H1 (cell line): ENCODE measurements at regions not wholly inside any gene's neighbourhood (a gene's known extent, or its start where the extent isn't known, plus 50 kb on each side); places are given as distances from the start of the nearest gene placed in this dataset.

Experiments used
- CTCF ChIA-PET: fragments of 300-600 bp; sonication (Branson Sonifier 250); formaldehyde crosslinking; loops from one replicate; lab custom pipeline; 2021; ENCODE audit not compliant: partially characterized antibody; lab: Charles Lee
- POLR2A ChIA-PET: fragments of 300-600 bp; sonication (Branson Sonifier 250); formaldehyde crosslinking; loops from one replicate; lab custom pipeline; 2021; ENCODE audit warnings: inconsistent platforms; ENCODE audit not compliant: partially characterized antibody; lab: Charles Lee
- DNase-seq, 2 experiments: peaks; one replicate each; pipeline versions ENCODE4 v3.0.0 to v3.0.0-alpha.2; 2010 to 2022; ENCODE audit warnings: low spot score in 2 of 2, low read depth in 1 of 2, mixed read lengths in 1 of 2
- FAIRE-seq: peaks from 2 replicates; lab custom pipeline; 2011; peaks lifted over from hg19 to GRCh38; lab: Jason Lieb, UNC
- H2AFZ ChIP-seq: 2 replicates; pipeline ENCODE4 v1.8.1; 2012; ENCODE audit warnings: low read length, inconsistent platforms
- H2AK5ac ChIP-seq: 2 replicates; pipeline ENCODE4 v1.6.1; 2013; ENCODE audit warnings: low read depth, low read length
- H2BK120ac ChIP-seq: replicated peaks from 2 replicates; pipeline ENCODE3; 2013; ENCODE audit warnings: low read depth, low read length, inconsistent platforms
- H2BK12ac ChIP-seq: 2 replicates; pipeline ENCODE4 v1.6.1; 2013; ENCODE audit warnings: low read depth, low read length
- H2BK15ac ChIP-seq: 2 replicates; pipeline ENCODE4 v1.6.1; 2013; ENCODE audit warnings: low read length
- H2BK20ac ChIP-seq: 2 replicates; pipeline ENCODE4 v1.6.1; 2013; ENCODE audit warnings: low read length
- H2BK5ac ChIP-seq: 2 replicates; pipeline ENCODE4 v1.6.1; 2013; ENCODE audit warnings: low read depth, low read length
- H3K14ac ChIP-seq: 2 replicates; pipeline ENCODE4 v1.6.1; 2013; ENCODE audit warnings: inconsistent platforms; ENCODE audit not compliant: insufficient read length
- H3K18ac ChIP-seq: 2 replicates; pipeline ENCODE4 v1.6.1; 2013; ENCODE audit warnings: low read length; ENCODE audit errors: extremely low read depth
- H3K23ac ChIP-seq: 2 replicates; pipeline ENCODE4 v1.6.1; 2013; ENCODE audit warnings: inconsistent platforms; ENCODE audit not compliant: insufficient read length
- H3K23me2 ChIP-seq: 2 replicates; pipeline ENCODE4 v1.6.1; 2013; ENCODE audit warnings: low read depth, low read length
- H3K27ac ChIP-seq: 2 replicates; pipeline ENCODE4 v1.6.1; 2011; ENCODE audit warnings: low read depth, low read length, inconsistent platforms
- H3K27me3 ChIP-seq, 4 experiments: replicated peaks in 1 of 4; 1 replicate in 1 of 4; 2 replicates in 3 of 4; pipeline versions ENCODE4 v1.6.1 to v1.8.1; 2011 to 2013; ENCODE audit warnings: low read length in 3 of 4, mild to moderate bottlenecking in 3 of 4, inconsistent platforms in 2 of 4, mixed read lengths in 2 of 4, moderate library complexity in 1 of 4; ENCODE audit not compliant: control insufficient read depth in 3 of 4, insufficient read depth in 3 of 4; ENCODE audit errors: extremely low read depth in 1 of 4
- H3K36me3 ChIP-seq, 4 experiments: 2 replicates each; pipeline versions ENCODE4 v1.6.1 to v1.8.1; 2011 to 2013; ENCODE audit warnings: mild to moderate bottlenecking in 4 of 4, low read length in 3 of 4, moderate library complexity in 2 of 4, control low read depth in 1 of 4, inconsistent platforms in 1 of 4; ENCODE audit not compliant: insufficient read depth in 4 of 4, control insufficient read depth in 2 of 4
- H3K4ac ChIP-seq: replicated peaks from 2 replicates; pipeline ENCODE3; 2013; ENCODE audit warnings: low read length, low read depth, mixed read lengths, inconsistent platforms; ENCODE audit not compliant: insufficient read length
- H3K4me1 ChIP-seq, 4 experiments: replicated peaks in 1 of 4; 1 replicate in 1 of 4; 2 replicates in 3 of 4; pipeline versions ENCODE4 v1.6.1 to v1.8.1; 2011 to 2013; ENCODE audit warnings: low read length in 3 of 4, inconsistent platforms in 2 of 4, mixed read lengths in 1 of 4; ENCODE audit not compliant: insufficient read depth in 4 of 4, control insufficient read depth in 3 of 4
- H3K4me2 ChIP-seq, 2 experiments: 2 replicates each; pipeline versions ENCODE4 v1.6.1 to v1.8.1; 2011 to 2013; ENCODE audit warnings: low read depth in 2 of 2, low read length in 2 of 2, control low read depth in 1 of 2, inconsistent platforms in 1 of 2, mild to moderate bottlenecking in 1 of 2; ENCODE audit not compliant: insufficient read depth in 1 of 2
- H3K4me3 ChIP-seq, 4 experiments: fragments of 200-600, 300-600 bp in 1 of 4; sonication (generic), shearing (Covaris generic), sonication (Bioruptor Twin) in 1 of 4; 2 replicates each; pipeline versions ENCODE4 v1.5.1 to v1.8.1; 2011 to 2016; ENCODE audit warnings: low read length in 4 of 4, low read depth in 3 of 4, control low read depth in 2 of 4, inconsistent platforms in 2 of 4, mild to moderate bottlenecking in 2 of 4, mixed read lengths in 1 of 4, moderate library complexity in 1 of 4; ENCODE audit not compliant: insufficient read depth in 2 of 4; ENCODE audit errors: extremely low read depth in 1 of 4
- H3K56ac ChIP-seq: replicated peaks from 2 replicates; pipeline ENCODE3; 2013; ENCODE audit warnings: low read depth, mild to moderate bottlenecking, mixed read lengths, low read length, inconsistent platforms; ENCODE audit not compliant: insufficient read length
- H3K79me1 ChIP-seq: 2 replicates; pipeline ENCODE4 v1.6.1; 2013; ENCODE audit warnings: low read depth, low read length, control low read depth
- H3K79me2 ChIP-seq, 2 experiments: 2 replicates each; pipeline versions ENCODE4 v1.6.1 to v1.8.1; 2012 to 2013; ENCODE audit warnings: low read length in 2 of 2, mild to moderate bottlenecking in 2 of 2, inconsistent platforms in 1 of 2; ENCODE audit not compliant: insufficient read depth in 2 of 2, control insufficient read depth in 1 of 2
- H3K9ac ChIP-seq, 4 experiments: replicated peaks in 1 of 4; 1 replicate in 1 of 4; 2 replicates in 3 of 4; pipeline versions ENCODE4 v1.6.1 to v1.8.1; 2011 to 2013; ENCODE audit warnings: low read depth in 3 of 4, low read length in 3 of 4, control low read depth in 2 of 4, mild to moderate bottlenecking in 2 of 4, moderate library complexity in 2 of 4, inconsistent platforms in 1 of 4; ENCODE audit errors: extremely low read depth in 1 of 4
- H3K9me3 ChIP-seq, 2 experiments: 2 replicates each; pipeline versions ENCODE4 v1.6.1 to v1.8.1; 2012 to 2013; ENCODE audit warnings: mild to moderate bottlenecking in 2 of 2, moderate library complexity in 2 of 2, control low read depth in 1 of 2, inconsistent platforms in 1 of 2, low read depth in 1 of 2, low read length in 1 of 2, mixed read lengths in 1 of 2; ENCODE audit not compliant: insufficient read depth in 2 of 2
- H4K20me1 ChIP-seq, 2 experiments: replicated peaks in 1 of 2; 2 replicates each; pipeline versions ENCODE3 to v1.8.1; 2011 to 2013; ENCODE audit warnings: inconsistent platforms in 2 of 2, low read length in 2 of 2, mild to moderate bottlenecking in 1 of 2; ENCODE audit not compliant: insufficient read depth in 2 of 2, control insufficient read depth in 1 of 2
- H4K5ac ChIP-seq: 2 replicates; pipeline ENCODE4 v1.6.1; 2013; ENCODE audit warnings: low read length, low read depth, mixed read lengths, inconsistent platforms; ENCODE audit not compliant: insufficient read length
- H4K8ac ChIP-seq: 2 replicates; pipeline ENCODE4 v1.8.0; 2013; ENCODE audit warnings: mild to moderate bottlenecking, moderate library complexity, low read length, inconsistent platforms; ENCODE audit not compliant: insufficient read depth; ENCODE audit errors: extremely low read depth
- H4K91ac ChIP-seq: replicated peaks from 2 replicates; pipeline ENCODE3; 2013; ENCODE audit warnings: low read length, mixed read lengths, inconsistent platforms; ENCODE audit not compliant: insufficient read length
- BRCA1 ChIP-seq: IDR thresholded peaks from 2 replicates; pipeline ENCODE4 v1.6.1; 2012; ENCODE audit warnings: low read depth, low read length, improper control_type of control experiment
- CHD1 ChIP-seq: IDR thresholded peaks from 2 replicates; pipeline ENCODE4 v1.6.1; 2012; ENCODE audit warnings: low read depth, low read length, improper control_type of control experiment
- FOSL1 ChIP-seq: IDR thresholded peaks from 2 replicates; pipeline ENCODE4 v1.6.1; 2011; ENCODE audit warnings: mild to moderate bottlenecking, low read depth, low read length, moderate library complexity; ENCODE audit not compliant: insufficient read depth
- MAFK ChIP-seq: IDR thresholded peaks from 2 replicates; pipeline ENCODE4 v1.6.1; 2012; ENCODE audit warnings: low read depth, mild to moderate bottlenecking, improper control_type of control experiment, low read length
- RNF2 ChIP-seq: fragments of 200-900, 300-1000 bp; sonication (generic); IDR thresholded peaks from 2 replicates; pipeline ENCODE4 v1.7.1; 2016; ENCODE audit warnings: borderline replicate concordance, low read depth, mild to moderate bottlenecking, antibody characterized with exemption, low read length; ENCODE audit not compliant: poor library complexity, severe bottlenecking; ENCODE audit errors: missing control alignments
- SAP30 ChIP-seq: fragments of 300-600 bp; sonication (generic); IDR thresholded peaks from 2 replicates; pipeline ENCODE4 v1.7.1; 2012; ENCODE audit warnings: low read length, moderate library complexity, mild to moderate bottlenecking, inconsistent platforms; ENCODE audit not compliant: insufficient read depth, insufficient replicate concordance
- SIX5 ChIP-seq: IDR thresholded peaks from 2 replicates; pipeline ENCODE4 v1.6.1; 2011; ENCODE audit warnings: mild to moderate bottlenecking, low read depth, low read length
- SRF ChIP-seq: IDR thresholded peaks from 2 replicates; pipeline ENCODE4 v1.6.1; 2011; ENCODE audit warnings: mild to moderate bottlenecking, low read depth, low read length, moderate library complexity
- TAF7 ChIP-seq: optimal IDR thresholded peaks from 2 replicates; pipeline ENCODE3; 2011; ENCODE audit warnings: low read depth, mild to moderate bottlenecking, inconsistent platforms, low read length, moderate library complexity, borderline replicate concordance
- WGBS, 2 experiments: shearing (Covaris generic) in 1 of 2; methylation state at CpG; one replicate each; pipeline versions ENCODE4 v1.1.6 to v1.1.7; 2013 to 2015; ENCODE audit warnings: low lambda C conversion rate in 2 of 2, mixed read lengths in 2 of 2, inconsistent platforms in 1 of 2, low coverage in 1 of 2, missing lambda C conversion rate in 1 of 2; ENCODE audit not compliant: insufficient replicate concordance in 2 of 2, insufficient coverage in 1 of 2, insufficient read length in 1 of 2; ENCODE audit errors: extremely low coverage in 1 of 2, missing lambda C conversion rate in 1 of 2; 5-methylcytosine and 5-hydroxymethylcytosine counted together
- TF ChIP-seq, protein P1 (sequence below): IDR thresholded peaks from 2 replicates; pipeline ENCODE4 v1.6.1; 2012; ENCODE audit warnings: low read length, inconsistent platforms
- TF ChIP-seq, protein P2 (sequence below): IDR thresholded peaks from 2 replicates; pipeline ENCODE4 v1.6.1; 2012; ENCODE audit warnings: inconsistent platforms

DNA sequence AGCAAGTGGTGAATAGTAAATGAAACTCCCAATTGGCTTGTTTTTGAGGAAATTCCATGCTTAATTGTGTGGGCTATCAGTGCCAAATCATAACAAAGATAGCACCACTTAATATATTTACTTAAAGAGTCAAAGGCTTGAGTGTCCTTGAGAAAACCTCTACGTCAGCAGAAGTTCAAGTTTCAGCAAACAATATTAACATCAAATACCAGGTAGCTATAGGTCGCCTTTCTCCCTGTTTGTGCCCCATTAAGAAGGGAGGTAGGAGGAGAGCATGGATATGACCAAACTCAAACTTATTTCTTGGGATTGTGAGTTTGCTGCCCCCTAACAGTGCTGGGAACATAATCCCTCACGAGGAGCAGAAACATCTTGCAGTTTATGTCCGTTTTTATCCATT, 105.6 kb upstream of the SYN3 start:
- DNase-seq: no peak
- H3K9ac ChIP-seq: no peak overlapping the region
- 70% methylated on average over 4 of the region's 4 CpGs; no CpG with 5 or more reads in 1 of the 2 experiments for WGBS, 2 experiments
- TF ChIP-seq BRCA1 (no peak), SAP30 (no peak), RNF2 (no peak), FOSL1 (no peak), SIX5 (no peak), SRF (no peak), MAFK (no peak), CHD1 (no peak), TAF7 (no peak)
- TF ChIP-seq, protein P1, sequence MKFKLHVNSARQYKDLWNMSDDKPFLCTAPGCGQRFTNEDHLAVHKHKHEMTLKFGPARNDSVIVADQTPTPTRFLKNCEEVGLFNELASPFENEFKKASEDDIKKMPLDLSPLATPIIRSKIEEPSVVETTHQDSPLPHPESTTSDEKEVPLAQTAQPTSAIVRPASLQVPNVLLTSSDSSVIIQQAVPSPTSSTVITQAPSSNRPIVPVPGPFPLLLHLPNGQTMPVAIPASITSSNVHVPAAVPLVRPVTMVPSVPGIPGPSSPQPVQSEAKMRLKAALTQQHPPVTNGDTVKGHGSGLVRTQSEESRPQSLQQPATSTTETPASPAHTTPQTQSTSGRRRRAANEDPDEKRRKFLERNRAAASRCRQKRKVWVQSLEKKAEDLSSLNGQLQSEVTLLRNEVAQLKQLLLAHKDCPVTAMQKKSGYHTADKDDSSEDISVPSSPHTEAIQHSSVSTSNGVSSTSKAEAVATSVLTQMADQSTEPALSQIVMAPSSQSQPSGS: no peak
- TF ChIP-seq, protein P2, sequence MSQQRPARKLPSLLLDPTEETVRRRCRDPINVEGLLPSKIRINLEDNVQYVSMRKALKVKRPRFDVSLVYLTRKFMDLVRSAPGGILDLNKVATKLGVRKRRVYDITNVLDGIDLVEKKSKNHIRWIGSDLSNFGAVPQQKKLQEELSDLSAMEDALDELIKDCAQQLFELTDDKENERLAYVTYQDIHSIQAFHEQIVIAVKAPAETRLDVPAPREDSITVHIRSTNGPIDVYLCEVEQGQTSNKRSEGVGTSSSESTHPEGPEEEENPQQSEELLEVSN: no peak

More for the DNA sequence above, 105.6 kb upstream of the SYN3 start:
- H3K36me3 ChIP-seq: no peaks in the 10 kb centered on the region
- H3K79me1 ChIP-seq: no peaks in the 10 kb centered on the region
- no peak overlapping the region for H3K4me2 ChIP-seq
- H2BK5ac ChIP-seq: no peak overlapping the region
- H3K4me3 ChIP-seq: no peak overlapping the region
- no peak overlapping the region for H2BK12ac ChIP-seq
- no peak overlapping the region for H2BK120ac ChIP-seq
- no peaks in the 10 kb centered on the region for H4K20me1 ChIP-seq
- H2BK15ac ChIP-seq: no peak overlapping the region
- H3K4me1 ChIP-seq: no peaks in the 10 kb centered on the region
- peaks cover 0 to 3% (median 0%) of the 10 kb centered on the region in 4 experiments; a peak in 3 of 7 replicates for H3K27me3 ChIP-seq
- H4K91ac ChIP-seq: no peak overlapping the region
- H3K79me2 ChIP-seq: no peaks in the 10 kb centered on the region
- H3K23me2 ChIP-seq: no peaks in the 10 kb centered on the region
- no peak overlapping the region for H4K5ac ChIP-seq
- no peak for FAIRE-seq
- H3K14ac ChIP-seq: no peak overlapping the region
- no peak overlapping the region for H3K27ac ChIP-seq
- no peak overlapping the region for H4K8ac ChIP-seq
- no peak overlapping the region for H3K4ac ChIP-seq
- H2BK20ac ChIP-seq: no peak overlapping the region
- ChIA-PET POLR2A (no interaction called here), CTCF (interaction anchor here (0.5 to 1.3 kb wide), 4 partner anchors 14 to 820 kb away, joined by 3 to 6 read pairs (median 4); no protein-coding TSS in a partner anchor)
- H2AFZ ChIP-seq: no peak overlapping the region
- H3K23ac ChIP-seq: no peak overlapping the region
- H2AK5ac ChIP-seq: no peak overlapping the region
- no peak overlapping the region for H3K18ac ChIP-seq
- no peak overlapping the region for H3K56ac ChIP-seq
- H3K9me3 ChIP-seq: no peaks in the 10 kb centered on the region; a peak in 1 of 4 replicates
